Activated T-cell treated with anti-CD3 and anti-CD28 coated beads, Interleukin-2, amount 50 U/mL, for 4 hours (primary cell): ENCODE measurements at regions not wholly inside any gene's neighbourhood (a gene's known extent, or its start where the extent isn't known, plus 50 kb on each side); places are given as distances from the start of the nearest gene placed in this dataset.

Experiments used
- ATAC-seq, 2 donors: fragments of 200-7000 bp; cut with Tn5 transposase; one replicate each; pipeline ENCODE4 v1.10.0; 2021
- DNase-seq: peaks from one replicate; pipeline ENCODE4 v3.0.0-alpha.2; 2020
- H3K27me3 Mint-ChIP-seq: one replicate; pipeline ENCODE4 v1.8.0; 2021; ENCODE audit warnings: low read depth, mixed read lengths
- H3K36me3 Mint-ChIP-seq: one replicate; pipeline ENCODE4 v1.8.0; 2022; ENCODE audit warnings: mixed read lengths; ENCODE audit not compliant: insufficient read depth
- H3K4me1 Mint-ChIP-seq: one replicate; pipeline ENCODE4 v1.8.0; 2021; ENCODE audit warnings: low read depth, mixed read lengths
- H3K4me3 Mint-ChIP-seq: one replicate; pipeline ENCODE4 v1.8.0; 2021; ENCODE audit warnings: mild to moderate bottlenecking, moderate library complexity, mixed read lengths
- H3K9me3 Mint-ChIP-seq: one replicate; pipeline ENCODE4 v1.8.0; 2021; ENCODE audit warnings: mixed read lengths

GRCh38 chr7:66864294-66864693 is 56.7 kb upstream of the TMEM248 start:
- Mint-ChIP-seq H3K4me1 (peaks cover 14% of the 10 kb centered on the region), H3K36me3 (peaks cover 12% of the 10 kb centered on the region), H3K9me3 (no peaks in the 10 kb centered on the region), H3K27me3 (no peaks in the 10 kb centered on the region), H3K4me3 (no peak overlapping the region)
- ATAC-seq (no peak), DNase-seq (no peak)

DNA sequence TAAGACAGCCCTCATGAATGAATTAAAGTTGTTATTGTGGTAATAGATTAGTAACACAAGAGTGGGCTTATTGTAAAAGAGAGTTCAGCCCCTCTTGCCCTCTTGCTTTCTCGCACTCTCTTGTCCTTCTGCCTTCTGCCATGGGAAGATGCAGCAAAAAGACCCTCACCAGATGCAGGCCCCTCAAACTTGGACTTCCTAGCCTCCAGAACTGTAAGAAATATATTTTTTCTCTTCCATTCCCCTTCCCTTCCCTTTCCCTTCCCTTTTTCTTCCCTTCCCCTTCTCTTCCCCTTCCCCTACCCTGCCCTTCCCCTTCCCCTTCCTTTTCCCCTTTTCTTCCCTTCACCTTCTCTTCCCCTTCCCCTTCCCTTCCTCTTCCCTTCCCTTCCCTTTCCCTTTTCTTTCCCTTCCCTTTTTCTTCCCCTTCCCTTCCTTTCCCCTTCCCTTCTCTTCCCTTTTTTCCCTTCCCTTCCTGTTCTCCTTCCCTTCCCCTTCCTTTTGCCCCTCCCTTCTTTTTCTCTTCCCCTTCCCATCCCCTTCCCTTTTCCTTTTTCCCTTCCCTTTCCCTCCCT is 55.6 kb upstream of the TMEM248 start:
- H3K4me1 Mint-ChIP-seq, result peaks cover 4% of the 10 kb centered on the region
- DNase-seq (no peak), ATAC-seq (no peak)
- no peak overlapping the region for H3K4me3 Mint-ChIP-seq
- no peaks in the 10 kb centered on the region for H3K9me3 Mint-ChIP-seq
- H3K36me3 Mint-ChIP-seq, result peaks cover 9% of the 10 kb centered on the region
- no peaks in the 10 kb centered on the region for H3K27me3 Mint-ChIP-seq

DNA sequence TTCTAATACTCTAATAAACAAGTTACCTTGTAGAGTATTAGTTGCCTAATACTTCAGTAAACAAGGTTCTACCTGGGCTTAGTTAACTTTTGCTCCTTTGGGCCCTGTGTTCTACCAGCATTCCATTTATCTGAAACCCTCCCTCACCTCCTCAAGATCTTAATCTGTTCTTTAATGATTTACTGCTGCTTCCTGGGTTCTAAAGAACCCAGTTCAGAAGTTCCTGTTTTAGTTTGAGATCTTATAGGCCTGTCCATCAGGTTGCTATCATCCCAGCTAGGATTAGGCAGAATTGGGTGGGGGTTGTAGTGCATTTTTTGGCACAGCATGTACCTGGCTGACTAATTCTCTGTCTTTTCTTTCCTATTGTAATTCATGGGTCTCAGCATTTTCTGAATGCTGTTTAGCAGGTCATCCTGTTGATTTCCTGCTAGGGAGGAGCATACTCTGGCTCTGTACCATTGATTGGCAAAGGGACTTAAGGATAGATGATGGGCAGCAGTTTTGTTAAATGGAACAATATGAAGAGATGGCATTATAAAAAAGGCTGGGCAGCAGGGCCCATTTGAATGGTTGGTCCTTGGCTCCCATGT is 53.7 kb upstream of the TMEM248 start:
- DNase-seq (no peak), ATAC-seq (no peak)
- no peaks in the 10 kb centered on the region for H3K9me3 Mint-ChIP-seq
- H3K36me3 Mint-ChIP-seq, result peaks cover 13% of the 10 kb centered on the region
- no peaks in the 10 kb centered on the region for H3K27me3 Mint-ChIP-seq
- peaks cover 4% of the 10 kb centered on the region for H3K4me1 Mint-ChIP-seq
- no peak overlapping the region for H3K4me3 Mint-ChIP-seq

GRCh38 chr7:66869660-66870450 is 51.2 kb upstream of the TMEM248 start:
- Mint-ChIP-seq H3K9me3 (no peaks in the 10 kb centered on the region), H3K4me3 (no peak overlapping the region), H3K27me3 (no peaks in the 10 kb centered on the region), H3K36me3 (peaks cover 7% of the 10 kb centered on the region), H3K4me1 (peaks cover 1% of the 10 kb centered on the region)
- ATAC-seq, result peak; percentile 83 to 86
- no peak for DNase-seq

- peaks cover 1% of the 10 kb centered on the region for H3K4me1 Mint-ChIP-seq
- H3K27me3 Mint-ChIP-seq, result no peaks in the 10 kb centered on the region
- DNase-seq (no peak), ATAC-seq (no peak)
- no peaks in the 10 kb centered on the region for H3K9me3 Mint-ChIP-seq
- peaks cover 7% of the 10 kb centered on the region for H3K36me3 Mint-ChIP-seq
- no peak overlapping the region for H3K4me3 Mint-ChIP-seq
Observed at GRCh38 chr7:66871076-66871475, 49.9 kb upstream of the TMEM248 start.
